ENCODE measurements at regions not wholly inside any gene's neighbourhood (a gene's known extent, or its start where the extent isn't known, plus 50 kb on each side); places are given as distances from the start of the nearest gene placed in this dataset.

DNA sequence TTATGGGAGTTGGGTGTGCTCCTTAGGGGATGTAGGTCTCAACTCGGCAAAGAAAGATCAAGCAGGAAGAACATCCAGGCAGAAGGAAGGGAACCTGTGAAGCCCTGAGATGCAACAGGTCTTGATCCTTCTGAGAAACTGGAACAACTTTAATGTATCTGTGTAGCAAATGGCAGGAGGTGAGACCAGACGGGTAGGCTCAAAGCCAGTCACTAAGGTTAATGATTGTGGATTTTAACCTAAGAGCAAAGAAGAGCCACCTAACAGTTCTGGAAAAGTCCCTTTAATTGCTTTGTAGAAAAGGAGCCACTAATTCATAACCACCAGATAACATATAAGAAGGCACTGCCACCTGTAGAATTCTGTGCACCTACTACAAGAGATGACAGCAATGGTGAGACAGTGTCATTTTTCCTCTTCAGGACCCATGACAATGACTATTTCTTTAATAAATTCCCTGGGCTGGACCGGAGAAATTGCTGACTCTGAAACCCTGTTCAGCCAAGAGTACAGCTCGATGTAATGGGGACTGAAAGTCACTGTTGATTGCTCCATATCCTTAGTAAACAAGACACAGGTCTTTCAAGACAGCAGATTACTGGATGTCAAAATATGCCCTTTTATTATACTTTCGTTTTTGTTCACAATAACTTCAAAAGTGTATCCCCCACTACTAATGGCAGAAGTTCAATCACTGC lies 326.2 kb downstream of the CBLN4 start:
- H3K4me3 ChIP-seq (ENCODE audit: low read depth, low read length): no peak overlapping the region
- POLR2A ChIA-PET: no interaction called here

DNA sequence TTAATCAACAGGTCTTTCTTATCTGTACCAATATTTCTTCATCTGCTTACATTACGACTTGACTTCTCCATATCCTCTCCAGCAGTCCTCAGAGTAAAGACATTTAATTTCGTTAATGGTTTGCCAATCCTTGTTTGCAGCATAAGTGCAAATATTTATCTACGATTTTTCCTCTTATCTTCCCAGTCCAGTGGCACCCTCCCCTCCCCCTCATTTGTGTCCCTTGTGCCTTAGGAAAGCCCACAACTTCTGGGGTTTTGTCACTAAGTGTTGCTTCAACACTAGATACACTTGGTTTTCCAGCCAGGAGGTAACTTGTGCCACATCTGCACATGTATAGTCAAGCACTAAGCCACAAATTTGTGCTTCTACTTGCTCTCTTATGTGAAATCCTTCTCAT lies 327.2 kb downstream of the CBLN4 start:
- ChIA-PET POLR2A (no interaction called here), CTCF (no interaction called here)
- H3K27ac ChIP-seq (ENCODE audit: low read depth, low read length): no peak overlapping the region
- TF ChIP-seq, protein P1, sequence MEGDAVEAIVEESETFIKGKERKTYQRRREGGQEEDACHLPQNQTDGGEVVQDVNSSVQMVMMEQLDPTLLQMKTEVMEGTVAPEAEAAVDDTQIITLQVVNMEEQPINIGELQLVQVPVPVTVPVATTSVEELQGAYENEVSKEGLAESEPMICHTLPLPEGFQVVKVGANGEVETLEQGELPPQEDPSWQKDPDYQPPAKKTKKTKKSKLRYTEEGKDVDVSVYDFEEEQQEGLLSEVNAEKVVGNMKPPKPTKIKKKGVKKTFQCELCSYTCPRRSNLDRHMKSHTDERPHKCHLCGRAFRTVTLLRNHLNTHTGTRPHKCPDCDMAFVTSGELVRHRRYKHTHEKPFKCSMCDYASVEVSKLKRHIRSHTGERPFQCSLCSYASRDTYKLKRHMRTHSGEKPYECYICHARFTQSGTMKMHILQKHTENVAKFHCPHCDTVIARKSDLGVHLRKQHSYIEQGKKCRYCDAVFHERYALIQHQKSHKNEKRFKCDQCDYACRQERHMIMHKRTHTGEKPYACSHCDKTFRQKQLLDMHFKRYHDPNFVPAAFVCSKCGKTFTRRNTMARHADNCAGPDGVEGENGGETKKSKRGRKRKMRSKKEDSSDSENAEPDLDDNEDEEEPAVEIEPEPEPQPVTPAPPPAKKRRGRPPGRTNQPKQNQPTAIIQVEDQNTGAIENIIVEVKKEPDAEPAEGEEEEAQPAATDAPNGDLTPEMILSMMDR (IDR thresholded peaks at IDR 0.05; ENCODE audit: low read depth, low read length): no peak
- no peaks in the 10 kb centered on the region for H3K27me3 ChIP-seq (ENCODE audit: control insufficient read depth, insufficient read depth, low read length)
- peaks cover 6% of the 10 kb centered on the region; the same call in 1 of the 2 replicates for H3K9me3 ChIP-seq (ENCODE audit: control insufficient read depth, insufficient read depth, low read length)
- H3K4me3 ChIP-seq (ENCODE audit: low read depth, low read length): no peak overlapping the region
- no peak for DNase-seq (ENCODE audit: low read depth, low spot score)

More for the DNA sequence above, 326.2 kb downstream of the CBLN4 start:
- TF ChIP-seq, protein P1 (IDR thresholded peaks at IDR 0.05; ENCODE audit: low read depth, low read length): no peak
- no peaks in the 10 kb centered on the region for H3K27me3 ChIP-seq (ENCODE audit: control insufficient read depth, insufficient read depth, low read length)
- DNase-seq (ENCODE audit: low read depth, low spot score): no peak
- no peak overlapping the region for H3K27ac ChIP-seq (ENCODE audit: low read depth, low read length)
- CTCF ChIA-PET: no interaction called here
- peaks cover 6% of the 10 kb centered on the region; the same call in 1 of the 2 replicates for H3K9me3 ChIP-seq (ENCODE audit: control insufficient read depth, insufficient read depth, low read length)

DNA sequence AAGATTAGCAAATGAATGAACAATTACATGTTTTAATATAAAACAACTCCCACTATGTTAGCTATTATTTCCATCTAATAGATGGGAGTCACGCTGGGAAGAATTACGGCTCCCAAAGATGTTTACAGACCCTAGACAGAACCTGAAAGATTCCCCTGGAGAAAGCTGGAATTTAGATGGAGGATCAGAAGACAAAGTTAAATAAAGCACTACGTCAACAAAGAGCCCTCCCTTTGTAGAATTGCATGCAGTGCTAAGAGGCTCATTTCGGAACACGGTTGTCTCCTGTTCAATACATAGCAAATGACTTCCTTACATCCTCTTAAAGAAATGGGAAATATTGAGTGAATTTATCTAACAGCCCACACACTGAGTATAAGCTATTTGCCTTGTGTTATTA lies 328.3 kb downstream of the CBLN4 start:
- Histone ChIP-seq H3K9me3 (ENCODE audit: control insufficient read depth, insufficient read depth, low read length) (peaks cover 9% of the 10 kb centered on the region; the same call in 1 of the 2 replicates), H3K4me3 (ENCODE audit: low read depth, low read length) (no peak overlapping the region), H3K27me3 (ENCODE audit: control insufficient read depth, insufficient read depth, low read length) (no peaks in the 10 kb centered on the region), H3K27ac (ENCODE audit: low read depth, low read length) (no peak overlapping the region)
- ChIA-PET POLR2A (no interaction called here), CTCF (no interaction called here)
- TF ChIP-seq, protein P1 (IDR thresholded peaks at IDR 0.05; ENCODE audit: low read depth, low read length): no peak
- DNase-seq (ENCODE audit: low read depth, low spot score): no peak

DNA sequence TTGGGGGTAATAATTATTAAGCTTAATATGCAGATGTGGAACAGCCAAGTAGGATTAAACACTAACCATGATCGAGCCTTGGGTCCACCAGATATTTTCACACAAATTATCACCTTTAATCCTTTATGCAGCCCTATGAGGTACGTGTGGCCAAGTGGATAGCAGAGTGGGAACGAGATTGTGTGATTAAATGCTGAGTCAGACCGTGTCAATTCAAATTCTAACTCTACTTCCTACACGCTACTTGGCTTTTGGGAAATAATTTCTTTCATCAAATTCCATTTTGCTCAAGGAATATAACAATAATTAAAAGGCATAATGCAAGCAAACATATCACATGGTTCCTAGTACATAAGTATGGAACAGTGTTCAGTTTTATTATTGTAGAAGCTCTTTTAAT lies 329.2 kb downstream of the CBLN4 start:
- H3K9me3 ChIP-seq (ENCODE audit: control insufficient read depth, insufficient read depth, low read length): peaks cover 18% of the 10 kb centered on the region; the same call in 1 of the 2 replicates
- CTCF ChIA-PET: no interaction called here

DNA sequence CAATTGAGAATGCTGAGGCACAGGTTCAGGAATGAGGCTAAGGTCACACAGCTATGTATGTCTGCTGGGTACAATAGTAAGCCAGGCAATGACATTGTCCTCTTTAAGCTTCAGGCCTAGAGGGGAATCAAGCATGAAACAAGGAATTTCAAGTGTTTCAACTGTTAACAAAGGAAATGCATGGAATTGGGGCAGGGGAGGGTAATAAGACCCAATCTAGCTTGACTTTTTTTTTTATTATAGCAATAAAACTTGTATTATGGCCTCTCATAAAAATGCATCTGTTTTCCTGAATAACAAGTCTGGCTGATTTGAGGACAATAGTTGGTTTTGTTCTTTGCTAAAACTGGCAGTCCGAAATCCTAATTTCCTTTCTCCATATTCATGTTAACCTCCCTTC lies 336.7 kb downstream of the CBLN4 start:
- no peak for DNase-seq (ENCODE audit: low read depth, low spot score)
- H3K27me3 ChIP-seq (ENCODE audit: control insufficient read depth, insufficient read depth, low read length): no peaks in the 10 kb centered on the region
- H3K9me3 ChIP-seq (ENCODE audit: control insufficient read depth, insufficient read depth, low read length): peaks cover 27% of the 10 kb centered on the region
- H3K27ac ChIP-seq (ENCODE audit: low read depth, low read length): no peak overlapping the region
- ChIA-PET CTCF (no interaction called here), POLR2A (no interaction called here)
- H3K4me3 ChIP-seq (ENCODE audit: low read depth, low read length): no peak overlapping the region
- TF ChIP-seq, protein P1 (IDR thresholded peaks at IDR 0.05; ENCODE audit: low read depth, low read length): no peak

More for the DNA sequence above, 329.2 kb downstream of the CBLN4 start:
- TF ChIP-seq, protein P1 (IDR thresholded peaks at IDR 0.05; ENCODE audit: low read depth, low read length): no peak
- Histone ChIP-seq H3K27me3 (ENCODE audit: control insufficient read depth, insufficient read depth, low read length) (no peaks in the 10 kb centered on the region), H3K27ac (ENCODE audit: low read depth, low read length) (no peak overlapping the region), H3K4me3 (ENCODE audit: low read depth, low read length) (no peak overlapping the region)
- POLR2A ChIA-PET: no interaction called here
- no peak for DNase-seq (ENCODE audit: low read depth, low spot score)

All from AG04450 (cell line).